Activated naive CD4-positive, alpha-beta T cell treated with anti-CD3 and anti-CD28 coated beads, Interleukin-2, amount 10 ng/mL, durations not matched to agents 7 days and 5 days (primary cell): ENCODE measurements at regions not wholly inside any gene's neighbourhood (a gene's known extent, or its start where the extent isn't known, plus 50 kb on each side); places are given as distances from the start of the nearest gene placed in this dataset.
"Not testable (repeated sequence)": the region's sequence is repeated elsewhere in the genome, so short reads cannot be mapped to it uniquely, and the experiment has no call there.

Source experiments
- CTCF ChIA-PET: fragments of 350-600 bp; sonication (Branson Sonifier 250); formaldehyde crosslinking; loops from one replicate; lab custom pipeline; 2021; ENCODE audit warnings: antibody characterized with exemption; lab: Charles Lee
- DNase-seq: peaks from one replicate; pipeline ENCODE4 v3.0.0-alpha.2; 2020
- H3K27ac Mint-ChIP-seq: one replicate; pipeline ENCODE4 v1.8.0; 2021; ENCODE audit warnings: mild to moderate bottlenecking, moderate library complexity, mixed read lengths
- H3K27me3 Mint-ChIP-seq: one replicate; pipeline ENCODE4 v1.8.0; 2021; ENCODE audit warnings: mild to moderate bottlenecking, mixed read lengths
- H3K36me3 Mint-ChIP-seq: one replicate; pipeline ENCODE4 v1.8.0; 2021; ENCODE audit warnings: mixed read lengths
- H3K4me1 Mint-ChIP-seq: one replicate; pipeline ENCODE4 v1.8.0; 2021; ENCODE audit warnings: mixed read lengths
- H3K4me3 Mint-ChIP-seq: one replicate; pipeline ENCODE4 v1.8.0; 2021; ENCODE audit warnings: mild to moderate bottlenecking, moderate library complexity, mixed read lengths
- H3K9me3 Mint-ChIP-seq: one replicate; pipeline ENCODE4 v1.8.0; 2021; ENCODE audit warnings: mixed read lengths

DNA sequence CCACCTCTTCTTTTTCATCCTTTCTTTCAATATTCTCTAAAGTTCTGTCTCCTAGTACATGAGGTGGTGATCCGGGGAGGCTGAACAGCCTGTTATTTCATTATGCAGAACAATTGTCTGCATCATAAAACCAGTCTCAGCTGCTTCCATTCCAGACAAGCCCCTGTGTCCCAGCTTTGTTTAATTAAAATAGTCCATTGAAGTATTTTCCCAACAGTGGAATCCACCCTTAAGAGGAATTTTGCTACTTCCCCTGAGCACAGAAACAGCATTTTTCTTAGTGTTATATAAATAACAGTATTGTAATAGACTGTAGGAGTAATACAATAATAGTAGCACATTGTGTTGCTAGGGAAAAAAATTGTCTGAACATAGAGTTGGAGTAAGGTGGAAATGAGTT lies 395.4 kb upstream of the TCF4 start:
- no peaks in the 10 kb centered on the region for H3K36me3 Mint-ChIP-seq
- no peak overlapping the region for H3K4me3 Mint-ChIP-seq
- CTCF ChIA-PET = no interaction called here
- no peak for DNase-seq
- peaks cover 5% of the 10 kb centered on the region for H3K9me3 Mint-ChIP-seq
- no peaks in the 10 kb centered on the region for H3K27me3 Mint-ChIP-seq
- H3K27ac Mint-ChIP-seq = no peak overlapping the region
- H3K4me1 Mint-ChIP-seq = no peaks in the 10 kb centered on the region

DNA sequence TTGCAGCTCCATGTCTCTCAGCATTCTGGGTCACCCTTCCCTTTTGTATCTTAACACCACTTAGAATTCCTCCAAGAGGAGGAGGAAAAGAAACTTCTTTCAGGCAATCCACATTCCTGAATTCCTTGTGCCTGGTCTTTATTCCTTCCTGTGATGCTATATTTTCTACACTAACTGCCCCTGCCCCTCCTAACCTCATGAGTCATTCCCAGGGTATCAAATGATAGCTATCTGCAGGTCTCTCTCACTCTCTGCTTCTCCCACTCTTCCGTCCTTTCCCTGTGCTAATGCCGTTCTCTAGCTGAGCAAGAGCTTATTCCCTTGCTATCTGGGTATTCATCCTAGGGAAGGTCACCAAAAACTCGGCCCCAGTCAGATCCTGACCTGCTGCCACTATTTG lies 395.0 kb upstream of the TCF4 start:
- Mint-ChIP-seq H3K4me3 (no peak overlapping the region), H3K4me1 (no peaks in the 10 kb centered on the region), H3K27ac (no peak overlapping the region), H3K27me3 (no peaks in the 10 kb centered on the region), H3K36me3 (no peaks in the 10 kb centered on the region), H3K9me3 (peaks cover 5% of the 10 kb centered on the region)
- DNase-seq = no peak
- CTCF ChIA-PET = no interaction called here

DNA sequence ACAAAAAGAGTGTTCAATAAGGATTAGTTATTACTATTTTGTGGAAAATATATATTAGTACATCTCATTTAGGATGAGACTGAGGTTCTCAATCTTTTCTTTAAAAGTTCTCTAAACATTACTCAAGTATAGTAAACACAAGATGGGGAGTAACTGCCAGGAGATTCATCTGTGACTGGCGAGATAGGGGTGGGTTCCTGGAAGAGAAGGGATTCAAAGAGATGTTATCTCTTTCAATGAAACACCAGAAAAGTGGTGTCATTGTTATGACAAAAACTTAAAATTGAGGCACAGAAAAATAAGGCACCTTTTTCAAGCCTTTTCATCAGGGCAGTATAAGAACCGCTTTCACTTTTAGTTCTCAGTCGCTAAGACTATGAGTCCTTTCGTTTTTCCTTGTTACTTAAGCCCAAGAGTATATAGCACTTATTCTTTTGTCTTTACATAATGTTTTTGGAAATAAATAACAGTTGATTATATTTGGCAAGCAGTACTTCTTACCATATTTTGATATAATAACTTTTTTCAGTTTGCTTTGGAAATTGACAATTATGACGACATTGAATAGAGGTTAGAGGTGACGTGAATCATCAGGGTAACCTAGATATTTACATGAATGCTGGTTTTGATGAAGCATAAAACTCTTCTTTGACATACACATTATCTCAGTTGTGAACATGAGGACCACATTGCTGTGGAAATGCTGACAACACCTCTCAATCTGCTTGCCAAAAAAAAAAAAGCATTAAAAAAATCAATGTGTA lies 393.9 kb upstream of the TCF4 start:
- CTCF ChIA-PET = no interaction called here
- Mint-ChIP-seq H3K4me1 (no peaks in the 10 kb centered on the region), H3K27me3 (no peaks in the 10 kb centered on the region), H3K9me3 (peaks cover 3% of the 10 kb centered on the region), H3K36me3 (no peaks in the 10 kb centered on the region), H3K27ac (no peak overlapping the region), H3K4me3 (no peak overlapping the region)
- no peak for DNase-seq

DNA sequence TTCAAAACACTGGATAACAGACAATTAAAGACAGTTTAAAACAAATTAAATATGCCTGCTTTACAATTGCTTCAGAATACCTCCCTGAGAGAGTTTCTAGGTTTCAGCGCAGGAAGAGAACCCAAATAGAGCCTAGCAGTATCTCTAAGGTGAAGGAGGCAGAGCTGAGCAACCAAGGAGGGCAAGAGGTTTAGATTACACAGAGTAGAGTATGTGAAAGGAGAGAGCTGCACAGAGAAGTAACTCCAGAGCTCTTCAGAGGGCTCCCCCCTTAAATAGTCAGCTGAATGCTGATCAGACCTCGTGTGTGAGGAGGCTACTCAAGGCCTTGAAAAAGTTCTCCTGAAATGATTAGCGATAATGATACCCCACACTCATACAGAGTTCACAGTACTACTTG lies 386.5 kb upstream of the TCF4 start:
- no peaks in the 10 kb centered on the region for H3K36me3 Mint-ChIP-seq
- no peaks in the 10 kb centered on the region for H3K9me3 Mint-ChIP-seq
- H3K27ac Mint-ChIP-seq = no peak overlapping the region
- H3K4me3 Mint-ChIP-seq = no peak overlapping the region
- no peak for DNase-seq
- no peaks in the 10 kb centered on the region for H3K4me1 Mint-ChIP-seq
- H3K27me3 Mint-ChIP-seq = no peaks in the 10 kb centered on the region
- CTCF ChIA-PET = no interaction called here

DNA sequence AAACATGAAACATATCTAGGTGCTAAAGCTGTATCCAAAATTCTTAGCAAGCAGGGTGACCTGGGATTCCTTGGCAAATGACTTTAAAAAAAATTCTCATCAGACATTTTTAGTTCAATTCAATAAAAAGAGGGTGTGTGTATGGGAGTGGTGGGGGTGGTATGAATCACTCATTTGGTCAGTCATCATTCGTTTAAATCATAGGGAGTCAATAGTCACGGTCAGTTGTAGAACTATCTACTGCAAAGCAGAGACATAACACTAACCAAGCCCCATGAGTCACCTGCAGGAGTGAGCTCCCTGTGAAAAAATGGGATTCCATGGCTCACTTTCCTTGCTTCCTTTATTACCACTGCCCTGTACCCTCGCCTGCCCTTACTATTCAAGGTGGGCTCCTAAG lies 380.6 kb upstream of the TCF4 start:
- DNase-seq = no peak
- Mint-ChIP-seq H3K4me1 (no peaks in the 10 kb centered on the region), H3K27ac (no peak overlapping the region), H3K4me3 (no peak overlapping the region), H3K9me3 (no peaks in the 10 kb centered on the region), H3K27me3 (no peaks in the 10 kb centered on the region), H3K36me3 (no peaks in the 10 kb centered on the region)
- CTCF ChIA-PET = no interaction called here

DNA sequence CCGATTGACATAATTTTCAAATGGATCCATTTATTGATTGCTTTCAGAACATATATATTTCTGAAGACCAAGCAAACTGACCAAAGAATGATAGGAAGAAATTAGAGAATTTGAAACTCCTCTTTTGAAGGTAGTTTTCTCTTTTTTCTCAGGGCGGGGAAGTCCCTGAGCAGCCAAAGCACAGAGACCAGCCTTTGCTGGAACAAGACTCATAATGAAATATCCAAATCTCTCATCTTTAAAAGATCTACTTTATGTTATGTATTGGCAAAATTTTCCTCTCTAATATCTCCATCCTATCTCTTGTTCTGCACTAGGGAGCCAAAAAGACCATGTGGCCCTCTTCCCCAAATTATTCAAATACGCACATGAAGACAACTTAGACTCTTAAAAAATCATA lies 379.0 kb upstream of the TCF4 start:
- H3K4me3 Mint-ChIP-seq = no peak overlapping the region
- H3K4me1 Mint-ChIP-seq = no peaks in the 10 kb centered on the region
- H3K9me3 Mint-ChIP-seq = no peaks in the 10 kb centered on the region
- H3K27me3 Mint-ChIP-seq = no peaks in the 10 kb centered on the region
- CTCF ChIA-PET = no interaction called here
- DNase-seq = no peak
- H3K27ac Mint-ChIP-seq = no peak overlapping the region
- H3K36me3 Mint-ChIP-seq = no peaks in the 10 kb centered on the region

DNA sequence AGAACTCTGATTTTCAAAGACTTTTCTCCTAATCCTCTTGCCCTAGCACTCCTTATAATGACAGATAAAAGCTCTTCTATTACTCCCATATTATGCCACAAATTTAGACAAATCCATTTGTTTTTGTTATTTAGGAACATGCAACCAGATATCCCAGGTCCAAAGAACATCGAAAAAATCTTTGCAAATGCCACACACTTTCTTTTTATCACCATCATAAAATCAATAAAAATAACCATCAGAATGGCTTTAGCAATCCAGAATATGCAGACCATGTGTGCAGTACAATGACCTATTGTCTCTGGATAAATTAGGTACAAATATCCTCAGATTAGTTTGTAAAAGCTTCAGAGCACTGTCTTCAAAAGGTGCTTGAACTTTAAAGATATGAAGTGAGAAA lies 376.2 kb upstream of the TCF4 start:
- H3K27ac Mint-ChIP-seq = no peak overlapping the region
- no peaks in the 10 kb centered on the region for H3K36me3 Mint-ChIP-seq
- H3K9me3 Mint-ChIP-seq = no peaks in the 10 kb centered on the region
- no peaks in the 10 kb centered on the region for H3K4me1 Mint-ChIP-seq
- no peak overlapping the region for H3K4me3 Mint-ChIP-seq
- DNase-seq = no peak
- CTCF ChIA-PET = interaction anchor here (1.0 kb wide), 1 partner anchor 22 kb away, joined by 3 read pairs; no protein-coding TSS in a partner anchor
- no peaks in the 10 kb centered on the region for H3K27me3 Mint-ChIP-seq

DNA sequence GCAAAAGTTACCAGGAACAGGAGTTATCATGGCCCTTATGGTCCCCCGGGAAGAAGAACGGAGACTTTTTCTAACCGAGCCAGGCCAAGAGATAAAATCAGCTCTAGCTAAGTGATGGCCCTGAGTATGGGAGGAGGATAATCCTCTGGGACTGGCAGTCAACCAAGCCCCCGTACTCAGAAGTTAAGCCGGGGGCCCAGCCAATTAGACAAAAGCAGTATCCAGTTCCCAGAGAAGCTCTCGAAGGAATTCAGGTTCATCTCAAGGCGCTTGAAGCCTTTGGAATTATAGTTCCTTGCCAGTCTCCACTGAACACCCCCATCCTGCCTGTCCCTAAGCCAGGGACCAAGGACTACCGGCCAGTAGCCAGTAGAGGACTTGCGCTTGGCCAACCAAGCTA lies 365.3 kb upstream of the TCF4 start:
- H3K36me3 Mint-ChIP-seq = no peaks in the 10 kb centered on the region
- no peak overlapping the region for H3K27ac Mint-ChIP-seq
- no peaks in the 10 kb centered on the region for H3K4me1 Mint-ChIP-seq
- H3K9me3 Mint-ChIP-seq = peaks cover 9% of the 10 kb centered on the region
- DNase-seq = no peak
- CTCF ChIA-PET = no interaction called here
- H3K27me3 Mint-ChIP-seq = no peaks in the 10 kb centered on the region
- H3K4me3 Mint-ChIP-seq = no peak overlapping the region

DNA sequence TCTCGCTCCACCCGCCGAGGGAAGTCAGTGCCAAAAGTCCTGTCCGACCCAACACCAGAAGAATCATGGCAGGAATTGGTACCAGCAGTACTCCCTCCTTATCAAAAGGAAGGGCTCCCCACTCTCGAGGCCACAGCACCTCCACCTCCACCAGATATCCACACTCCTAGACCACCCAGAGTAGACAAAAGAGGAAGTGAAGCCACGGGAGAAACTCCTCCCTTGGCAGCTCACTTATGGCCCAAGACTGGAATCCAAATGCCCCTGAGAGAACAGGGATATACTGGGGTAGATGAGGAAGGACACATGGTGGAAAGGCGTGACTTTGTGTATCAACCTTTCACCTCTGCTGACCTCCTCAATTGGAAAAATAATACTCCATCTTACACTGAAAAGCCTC lies 363.7 kb upstream of the TCF4 start:
- DNase-seq, H3K27ac Mint-ChIP-seq, CTCF ChIA-PET, H3K4me3 Mint-ChIP-seq, H3K9me3 Mint-ChIP-seq, H3K36me3 Mint-ChIP-seq, H3K27me3 Mint-ChIP-seq, H3K4me1 Mint-ChIP-seq: not testable (repeated sequence)

DNA sequence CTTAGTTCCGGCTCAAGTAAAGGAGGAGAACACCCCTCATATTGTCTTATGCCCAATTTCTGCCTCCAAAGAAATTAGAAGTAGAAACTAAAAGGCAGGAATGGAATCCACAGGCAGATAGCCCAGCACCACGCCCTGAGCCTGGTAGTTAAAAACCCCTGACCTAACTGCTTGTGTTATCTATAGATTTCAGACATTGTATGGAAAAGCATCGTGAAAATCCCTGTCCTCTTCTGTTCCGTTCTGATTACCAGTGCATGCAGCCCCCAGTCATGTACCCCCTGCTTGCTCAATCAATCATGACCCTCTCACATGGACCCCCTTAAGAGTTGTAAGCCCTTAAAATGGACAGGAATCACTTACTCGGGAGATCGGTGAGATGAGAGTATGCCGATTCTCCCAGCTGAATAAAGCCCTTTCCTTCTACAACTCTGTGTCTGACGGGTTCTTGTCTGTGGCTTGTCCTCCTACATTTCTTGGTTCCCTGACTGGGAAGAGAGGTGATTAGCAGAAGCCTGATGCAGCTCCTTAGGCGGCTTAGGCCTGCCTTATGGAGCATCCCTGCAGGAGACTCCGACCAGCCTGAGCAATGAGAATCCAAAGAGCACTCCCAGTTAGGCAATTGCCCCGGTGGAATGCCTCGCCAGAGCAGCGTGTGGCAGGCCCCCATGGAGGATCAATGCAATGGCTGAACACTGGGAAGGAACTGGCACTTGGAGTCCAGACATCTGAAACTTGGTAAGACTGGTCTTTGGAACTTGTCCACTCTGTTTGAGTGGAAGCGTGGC lies 362.6 kb upstream of the TCF4 start:
- CTCF ChIA-PET = no interaction called here
- no peaks in the 10 kb centered on the region for H3K27me3 Mint-ChIP-seq
- peaks cover 7% of the 10 kb centered on the region for H3K9me3 Mint-ChIP-seq
- H3K4me1 Mint-ChIP-seq = no peaks in the 10 kb centered on the region
- no peak for DNase-seq
- no peak overlapping the region for H3K4me3 Mint-ChIP-seq
- no peak overlapping the region for H3K27ac Mint-ChIP-seq
- H3K36me3 Mint-ChIP-seq = no peaks in the 10 kb centered on the region

DNA sequence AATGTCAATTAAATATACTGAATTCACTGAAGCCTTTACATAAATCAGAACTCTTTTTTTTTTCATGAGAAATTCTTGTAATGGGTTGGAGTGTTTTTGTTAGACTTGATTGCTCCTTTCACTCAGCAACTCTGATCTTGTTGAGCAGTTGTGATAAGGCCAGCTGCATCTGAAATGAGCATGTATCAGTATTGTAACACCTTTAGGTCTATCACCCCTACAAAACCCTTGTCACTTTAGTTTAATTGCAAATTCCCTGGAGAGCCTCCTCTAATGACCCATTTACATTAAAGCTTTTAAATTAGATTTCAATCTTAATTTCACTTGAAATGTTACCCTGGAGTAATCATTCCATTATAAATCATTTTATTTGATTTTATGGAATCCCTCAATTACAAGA lies 346.8 kb upstream of the TCF4 start:
- Mint-ChIP-seq H3K36me3 (no peaks in the 10 kb centered on the region), H3K9me3 (peaks cover 5% of the 10 kb centered on the region), H3K4me1 (no peaks in the 10 kb centered on the region), H3K4me3 (no peak overlapping the region), H3K27ac (no peak overlapping the region), H3K27me3 (no peaks in the 10 kb centered on the region)
- CTCF ChIA-PET = no interaction called here
- DNase-seq = no peak

DNA sequence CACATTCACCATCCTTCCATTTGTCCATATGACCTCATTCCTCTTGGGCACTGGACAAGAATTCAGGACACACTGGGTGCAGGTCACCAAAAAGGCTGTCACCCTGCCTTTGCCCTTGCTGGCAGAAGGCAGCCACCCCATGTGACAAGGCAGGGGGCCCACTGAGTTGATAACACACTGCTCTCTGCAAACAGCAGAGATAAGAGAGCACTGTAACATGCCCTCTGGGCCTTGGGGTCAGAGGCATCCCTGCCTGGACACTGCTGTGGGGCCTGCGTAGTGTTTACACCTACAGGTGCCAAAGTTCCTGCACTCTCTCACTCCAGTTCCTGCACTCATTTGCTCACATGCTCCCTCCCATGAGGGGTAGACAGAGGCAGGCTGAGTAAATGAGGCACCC lies 344.7 kb upstream of the TCF4 start:
- H3K4me3 Mint-ChIP-seq = no peak overlapping the region
- H3K9me3 Mint-ChIP-seq = peaks cover 3% of the 10 kb centered on the region
- CTCF ChIA-PET = no interaction called here
- DNase-seq = no peak
- H3K27ac Mint-ChIP-seq = no peak overlapping the region
- H3K27me3 Mint-ChIP-seq = no peaks in the 10 kb centered on the region
- H3K36me3 Mint-ChIP-seq = no peaks in the 10 kb centered on the region
- no peaks in the 10 kb centered on the region for H3K4me1 Mint-ChIP-seq

DNA sequence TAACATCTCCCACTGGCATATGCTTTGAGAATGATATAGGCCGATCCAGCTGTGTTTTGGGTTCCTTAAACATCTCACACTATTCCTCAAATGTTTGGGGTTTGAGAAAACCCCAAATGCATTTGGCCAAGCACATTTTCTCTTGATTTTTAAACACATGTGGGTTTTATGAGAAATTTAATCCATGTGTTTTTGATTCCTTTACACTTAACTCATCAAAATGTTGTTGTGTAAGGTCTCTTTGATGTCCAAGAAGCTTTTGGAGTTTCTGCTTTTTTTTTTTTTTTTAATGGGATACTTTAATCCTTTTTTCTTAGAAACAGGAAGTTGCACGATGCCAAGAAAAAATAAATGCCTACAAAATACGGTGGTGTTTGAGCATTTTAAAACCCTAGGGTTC lies 339.8 kb upstream of the TCF4 start:
- H3K27ac Mint-ChIP-seq = no peak overlapping the region
- DNase-seq = no peak
- H3K9me3 Mint-ChIP-seq = no peaks in the 10 kb centered on the region
- CTCF ChIA-PET = no interaction called here
- H3K36me3 Mint-ChIP-seq = no peaks in the 10 kb centered on the region
- H3K4me3 Mint-ChIP-seq = no peak overlapping the region
- H3K27me3 Mint-ChIP-seq = no peaks in the 10 kb centered on the region
- no peaks in the 10 kb centered on the region for H3K4me1 Mint-ChIP-seq

DNA sequence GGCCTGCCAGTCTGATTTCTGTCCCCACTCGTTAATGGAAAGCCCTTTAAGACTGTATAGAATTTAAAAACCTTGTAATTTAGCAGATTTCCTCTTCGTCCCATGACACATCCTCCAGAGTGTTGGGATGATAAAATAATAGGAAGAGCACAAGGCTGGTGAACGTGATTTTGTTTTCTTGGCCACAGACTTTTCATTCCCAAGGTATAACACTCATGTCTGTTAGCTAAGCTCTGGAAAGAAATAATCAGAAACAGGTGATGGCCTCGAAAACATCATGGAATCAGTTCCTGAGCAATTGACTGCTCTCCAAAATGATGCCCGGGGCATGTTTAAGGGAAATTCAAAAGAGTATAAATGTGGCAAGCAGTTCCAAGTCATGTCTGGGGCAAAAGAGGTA lies 337.8 kb upstream of the TCF4 start:
- no peaks in the 10 kb centered on the region for H3K9me3 Mint-ChIP-seq
- H3K4me1 Mint-ChIP-seq = no peaks in the 10 kb centered on the region
- H3K4me3 Mint-ChIP-seq = no peak overlapping the region
- no peak overlapping the region for H3K27ac Mint-ChIP-seq
- CTCF ChIA-PET = no interaction called here
- H3K36me3 Mint-ChIP-seq = no peaks in the 10 kb centered on the region
- no peaks in the 10 kb centered on the region for H3K27me3 Mint-ChIP-seq
- DNase-seq = no peak

DNA sequence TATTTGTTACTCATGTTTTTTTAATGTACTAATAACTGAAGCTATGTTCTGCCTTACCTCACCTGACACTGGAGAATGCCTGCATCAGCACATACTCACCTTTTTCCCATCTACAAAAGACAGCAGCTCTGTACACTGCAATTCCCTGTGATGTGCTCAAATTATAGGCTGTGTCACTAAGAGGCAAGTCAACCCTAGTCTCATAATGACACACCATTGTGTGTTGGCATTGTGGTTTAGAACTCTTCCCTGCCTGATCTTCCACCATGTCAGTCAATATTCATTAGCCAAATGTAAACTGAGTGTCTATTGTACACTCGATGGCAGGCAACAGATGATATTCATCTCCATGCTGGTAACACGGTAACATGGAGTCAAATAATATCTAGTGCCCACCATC lies 332.1 kb upstream of the TCF4 start:
- no peaks in the 10 kb centered on the region for H3K27me3 Mint-ChIP-seq
- no peaks in the 10 kb centered on the region for H3K4me1 Mint-ChIP-seq
- no peak overlapping the region for H3K4me3 Mint-ChIP-seq
- peaks cover 3% of the 10 kb centered on the region for H3K9me3 Mint-ChIP-seq
- no peak overlapping the region for H3K27ac Mint-ChIP-seq
- CTCF ChIA-PET = no interaction called here
- no peaks in the 10 kb centered on the region for H3K36me3 Mint-ChIP-seq
- DNase-seq = no peak
